H1 (cell line): ENCODE measurements at regions not wholly inside any gene's neighbourhood (a gene's known extent, or its start where the extent isn't known, plus 50 kb on each side); places are given as distances from the start of the nearest gene placed in this dataset.

Source experiments
- TF ChIP-seq, protein P1 (sequence below): IDR thresholded peaks from 2 replicates; pipeline ENCODE4 v1.6.1; 2012; ENCODE audit warnings: inconsistent platforms

DNA sequence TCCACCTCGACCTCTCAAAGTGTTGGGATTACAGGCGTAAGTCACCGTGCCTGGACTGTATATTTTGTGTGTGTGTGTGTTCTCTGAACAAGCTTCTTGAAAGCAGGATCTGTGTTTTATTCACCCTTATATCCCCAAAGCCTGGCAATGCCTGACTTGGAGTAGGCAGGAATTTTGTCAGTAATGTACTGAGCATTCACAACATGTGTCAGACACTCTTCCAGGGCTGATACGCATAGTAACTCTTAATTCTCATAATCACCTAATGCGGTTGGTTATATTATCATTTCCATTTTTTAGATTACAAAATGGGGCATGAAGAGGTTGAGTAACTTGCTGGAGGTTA, 50.4 kb upstream of the PLEKHG3 start (continued):
- TF ChIP-seq, protein P1, sequence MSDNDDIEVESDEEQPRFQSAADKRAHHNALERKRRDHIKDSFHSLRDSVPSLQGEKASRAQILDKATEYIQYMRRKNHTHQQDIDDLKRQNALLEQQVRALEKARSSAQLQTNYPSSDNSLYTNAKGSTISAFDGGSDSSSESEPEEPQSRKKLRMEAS, result no peak
